GM21381 (cell line): ENCODE measurements at regions not wholly inside any gene's neighbourhood (a gene's known extent, or its start where the extent isn't known, plus 50 kb on each side); places are given as distances from the start of the nearest gene placed in this dataset.

Source experiments
- ATAC-seq: cut with Tn5 transposase; IDR thresholded peaks from one replicate; pipeline ENCODE4 v1.9.1; 2021; ENCODE audit warnings: mild to moderate bottlenecking, moderate library complexity; ENCODE audit not compliant: unreplicated experiment

- no peak for ATAC-seq
Observed at GRCh38 chr9:79357616-79358015, 214.1 kb upstream of the TLE4 start.

GRCh38 chr9:79360387-79361347, 211.1 kb upstream of the TLE4 start:
- no peak for ATAC-seq

GRCh38 chr9:79362100-79363081, 209.4 kb upstream of the TLE4 start:
- no peak for ATAC-seq

GRCh38 chr9:79369676-79370075, 202.1 kb upstream of the TLE4 start:
- ATAC-seq = no peak

- ATAC-seq = no peak
Observed at GRCh38 chr9:79371301-79371700, 200.5 kb upstream of the TLE4 start.

- no peak for ATAC-seq
Observed at GRCh38 chr9:79371948-79372555, 199.7 kb upstream of the TLE4 start.

- ATAC-seq = no peak
Observed at GRCh38 chr9:79377339-79377855, 194.4 kb upstream of the TLE4 start.

- no peak for ATAC-seq
Observed at GRCh38 chr9:79378107-79378506, 193.7 kb upstream of the TLE4 start.

- no peak for ATAC-seq
Observed at GRCh38 chr9:79382044-79382443, 189.7 kb upstream of the TLE4 start.

GRCh38 chr9:79382458-79382857, 189.3 kb upstream of the TLE4 start:
- ATAC-seq = no peak

GRCh38 chr9:79383096-79383495, 188.7 kb upstream of the TLE4 start:
- no peak for ATAC-seq

- no peak for ATAC-seq
Observed at GRCh38 chr9:79384091-79384490, 187.7 kb upstream of the TLE4 start.

GRCh38 chr9:79384501-79384900, 187.3 kb upstream of the TLE4 start:
- ATAC-seq = no peak

- ATAC-seq = no peak
Observed at GRCh38 chr9:79387101-79387835, 184.5 kb upstream of the TLE4 start.

- no peak for ATAC-seq
Observed at GRCh38 chr9:79390077-79390698, 181.6 kb upstream of the TLE4 start.

- ATAC-seq = no peak
Observed at GRCh38 chr9:79390781-79391770, 180.7 kb upstream of the TLE4 start.

GRCh38 chr9:79395228-79395627, 176.5 kb upstream of the TLE4 start:
- ATAC-seq = no peak

- no peak for ATAC-seq
Observed at GRCh38 chr9:79395755-79396154, 176.0 kb upstream of the TLE4 start.

- ATAC-seq = no peak
Observed at GRCh38 chr9:79396168-79396567, 175.6 kb upstream of the TLE4 start.
